Right atrium auricular region (tissue), 2 donors: ENCODE measurements at regions not wholly inside any gene's neighbourhood (a gene's known extent, or its start where the extent isn't known, plus 50 kb on each side); places are given as distances from the start of the nearest gene placed in this dataset.

Source experiments
- DNase-seq: peaks from one replicate; pipeline ENCODE4 v3.0.0-alpha.2; 2019; ENCODE audit warnings: low spot score
- H3K27ac ChIP-seq, 2 donors: fragments of 200-600 bp; sonication (generic); 1 replicate in 1 of 2; 2 replicates in 1 of 2; pipeline ENCODE4 v1.5.1; 2016 to 2019
- H3K27me3 ChIP-seq, 2 donors: fragments of 200-600 bp; sonication (generic); one replicate each; pipeline versions ENCODE4 v1.5.1 to v1.6.0; 2017 to 2019
- H3K36me3 ChIP-seq: fragments of 200-600 bp; sonication (generic); one replicate; pipeline ENCODE4 v1.5.1; 2016
- H3K4me1 ChIP-seq, 2 donors: fragments of 200-600 bp; sonication (generic); one replicate each; pipeline versions ENCODE4 v1.5.1 to v1.6.0; 2017 to 2019
- H3K4me3 ChIP-seq, 2 donors: fragments of 200-600 bp; sonication (generic); 1 replicate in 1 of 2; 2 replicates in 1 of 2; pipeline ENCODE4 v1.5.1; 2017 to 2019; ENCODE audit warnings: mild to moderate bottlenecking in 1 of 2, moderate library complexity in 1 of 2
- H3K9me3 ChIP-seq, 2 donors: fragments of 200-600 bp; sonication (generic); one replicate each; pipeline ENCODE4 v1.5.1; 2019
- CTCF ChIP-seq, 2 donors: fragments of 200-600 bp; sonication (generic); IDR thresholded peaks; one replicate each; pipeline ENCODE4 v1.5.1; 2019; ENCODE audit warnings: antibody characterized with exemption in 2 of 2

GRCh38 chr16:64364894-64365293, 757.0 kb downstream of the CDH11 start:
- TF ChIP-seq CTCF (IDR thresholded peaks at IDR 0.05), result no peak
- no peaks in the 10 kb centered on the region for H3K36me3 ChIP-seq
- H3K9me3 ChIP-seq, result no peaks in the 10 kb centered on the region
- no peak for DNase-seq
- no peaks in the 10 kb centered on the region for H3K27me3 ChIP-seq
- H3K4me3 ChIP-seq, result no peak overlapping the region
- H3K27ac ChIP-seq, result no peak overlapping the region
- H3K4me1 ChIP-seq, result no peaks in the 10 kb centered on the region

- Histone ChIP-seq H3K27me3 (no peaks in the 10 kb centered on the region), H3K27ac (no peak overlapping the region), H3K9me3 (no peaks in the 10 kb centered on the region), H3K4me3 (no peak overlapping the region), H3K4me1 (no peaks in the 10 kb centered on the region), H3K36me3 (no peaks in the 10 kb centered on the region)
- TF ChIP-seq CTCF (IDR thresholded peaks at IDR 0.05), result no peak
- no peak for DNase-seq
Observed at GRCh38 chr16:64364416-64364815, 757.4 kb downstream of the CDH11 start.

GRCh38 chr16:64364016-64364415, 757.8 kb downstream of the CDH11 start:
- H3K36me3 ChIP-seq, result no peaks in the 10 kb centered on the region
- H3K9me3 ChIP-seq, result no peaks in the 10 kb centered on the region
- DNase-seq, result no peak
- no peak overlapping the region for H3K27ac ChIP-seq
- no peaks in the 10 kb centered on the region for H3K4me1 ChIP-seq
- H3K4me3 ChIP-seq, result no peak overlapping the region
- no peak for TF ChIP-seq CTCF (IDR thresholded peaks at IDR 0.05)
- no peaks in the 10 kb centered on the region for H3K27me3 ChIP-seq

- H3K4me3 ChIP-seq, result no peak overlapping the region
- no peak for DNase-seq
- H3K9me3 ChIP-seq, result no peaks in the 10 kb centered on the region
- H3K27ac ChIP-seq, result no peak overlapping the region
- no peak for TF ChIP-seq CTCF (IDR thresholded peaks at IDR 0.05)
- H3K36me3 ChIP-seq, result no peaks in the 10 kb centered on the region
- no peaks in the 10 kb centered on the region for H3K4me1 ChIP-seq
- H3K27me3 ChIP-seq, result no peaks in the 10 kb centered on the region
Observed at GRCh38 chr16:64363039-64363438, 758.8 kb downstream of the CDH11 start.

GRCh38 chr16:64362193-64362592, 759.7 kb downstream of the CDH11 start:
- H3K9me3 ChIP-seq, result no peaks in the 10 kb centered on the region
- no peak overlapping the region for H3K27ac ChIP-seq
- H3K4me3 ChIP-seq, result no peak overlapping the region
- H3K36me3 ChIP-seq, result no peaks in the 10 kb centered on the region
- no peaks in the 10 kb centered on the region for H3K4me1 ChIP-seq
- H3K27me3 ChIP-seq, result no peaks in the 10 kb centered on the region
- TF ChIP-seq CTCF (IDR thresholded peaks at IDR 0.05), result no peak
- DNase-seq, result no peak

GRCh38 chr16:64361753-64362152, 760.1 kb downstream of the CDH11 start:
- Histone ChIP-seq H3K27me3 (no peaks in the 10 kb centered on the region), H3K36me3 (no peaks in the 10 kb centered on the region), H3K27ac (no peak overlapping the region), H3K4me3 (no peak overlapping the region), H3K9me3 (no peaks in the 10 kb centered on the region), H3K4me1 (no peaks in the 10 kb centered on the region)
- no peak for TF ChIP-seq CTCF (IDR thresholded peaks at IDR 0.05)
- no peak for DNase-seq
